Testis (tissue), 2 donors: ENCODE measurements at regions not wholly inside any gene's neighbourhood (a gene's known extent, or its start where the extent isn't known, plus 50 kb on each side); places are given as distances from the start of the nearest gene placed in this dataset.

ENCODE experiments used
- DNase-seq: peaks from one replicate; pipeline ENCODE4 v3.0.0-alpha.2; 2019
- H3K27ac ChIP-seq, 2 donors: fragments of 200-600 bp; sonication (generic); one replicate each; pipeline ENCODE4 v1.5.1; 2019
- H3K27me3 ChIP-seq: fragments of 200-600 bp; sonication (generic); one replicate; pipeline ENCODE4 v1.5.1; 2019
- H3K36me3 ChIP-seq: fragments of 200-600 bp; sonication (generic); one replicate; pipeline ENCODE4 v1.5.1; 2017; ENCODE audit warnings: low read depth; ENCODE audit errors: missing control alignments
- H3K4me1 ChIP-seq: fragments of 200-600 bp; sonication (generic); one replicate; pipeline ENCODE4 v1.5.1; 2019
- H3K4me3 ChIP-seq, 2 donors: fragments of 200-600 bp; sonication (generic); one replicate each; pipeline ENCODE4 v1.5.1; 2017 to 2019
- H3K9me3 ChIP-seq: fragments of 200-600 bp; sonication (generic); one replicate; pipeline ENCODE4 v1.5.1; 2017
- CTCF ChIP-seq, 3 experiments: fragments of 450-650 bp in 2 of 3; fragments of 200-600 bp in 1 of 3; sonication (generic) in 1 of 3; IDR thresholded peaks; one replicate each; pipeline ENCODE4 v1.5.1; 2016 to 2019; ENCODE audit warnings: antibody characterized with exemption in 3 of 3, mild to moderate bottlenecking in 2 of 3, moderate library complexity in 1 of 3
- POLR2A ChIP-seq: fragments of 450-650 bp; IDR thresholded peaks from one replicate; pipeline ENCODE4 v1.6.1; 2017; ENCODE audit warnings: antibody characterized with exemption, mild to moderate bottlenecking, moderate library complexity
- WGBS, 2 donors: methylation state at CpG; one replicate each; pipeline ENCODE4 v1.1.5; 2018; 5-methylcytosine and 5-hydroxymethylcytosine counted together
- intact Hi-C: fragments of 100-400 bp; cut with DNase I; formaldehyde crosslinking; loops from one replicate; pipeline ENCODE4 v1.15.1; 2023; ENCODE audit warnings: low total_unique reads

- whole genome bisulfite sequencing, 2 donors = 78 to 88% methylated on average over 12 to 19 of the region's 19 CpGs
- TF ChIP-seq POLR2A = no peak
- TF ChIP-seq CTCF (IDR thresholded peaks at IDR 0.05) = no peak
- Histone ChIP-seq H3K36me3 (no peaks in the 10 kb centered on the region), H3K4me3 (no peak overlapping the region), H3K27ac (no peak overlapping the region), H3K9me3 (no peaks in the 10 kb centered on the region), H3K27me3 (no peaks in the 10 kb centered on the region), H3K4me1 (no peaks in the 10 kb centered on the region)
- DNase-seq = no peak
- intact Hi-C loops = no loop called here
These were observed 1232.7 kb downstream of the BRD1 start for GRCh38 chr22:48594757-48595510.

- Histone ChIP-seq H3K4me3 (no peak overlapping the region), H3K27ac (no peak overlapping the region), H3K9me3 (no peaks in the 10 kb centered on the region), H3K4me1 (no peaks in the 10 kb centered on the region), H3K36me3 (no peaks in the 10 kb centered on the region), H3K27me3 (no peaks in the 10 kb centered on the region)
- intact Hi-C loops = no loop called here
- WGBS, 2 donors = 81 to 88% methylated on average over 17 to 21 of the region's 21 CpGs
- no peak for TF ChIP-seq POLR2A
- no peak for TF ChIP-seq CTCF (IDR thresholded peaks at IDR 0.05)
- DNase-seq = no peak
These were observed 1233.5 kb downstream of the BRD1 start for GRCh38 chr22:48594016-48594756.

GRCh38 chr22:48593551-48593950 lies 1234.1 kb downstream of the BRD1 start:
- Histone ChIP-seq H3K27me3 (no peaks in the 10 kb centered on the region), H3K4me3 (no peak overlapping the region), H3K27ac (no peak overlapping the region), H3K36me3 (no peaks in the 10 kb centered on the region), H3K4me1 (no peaks in the 10 kb centered on the region), H3K9me3 (no peaks in the 10 kb centered on the region)
- TF ChIP-seq CTCF (IDR thresholded peaks at IDR 0.05) = no peak
- TF ChIP-seq POLR2A = no peak
- intact Hi-C loops = no loop called here
- 90 to 97% methylated on average over 12 to 15 of the region's 15 CpGs for WGBS, 2 donors
- DNase-seq = no peak

GRCh38 chr22:48592931-48593330 lies 1234.7 kb downstream of the BRD1 start:
- no peak for DNase-seq
- Histone ChIP-seq H3K4me3 (no peak overlapping the region), H3K9me3 (no peaks in the 10 kb centered on the region), H3K27me3 (no peaks in the 10 kb centered on the region), H3K36me3 (no peaks in the 10 kb centered on the region), H3K4me1 (no peaks in the 10 kb centered on the region), H3K27ac (no peak overlapping the region)
- 87 to 88% methylated on average over 13 to 17 of the region's 17 CpGs for WGBS, 2 donors
- TF ChIP-seq POLR2A (no peak), CTCF (IDR thresholded peaks at IDR 0.05) (no peak)
- intact Hi-C loops = no loop called here
